ENCODE measurements at regions not wholly inside any gene's neighbourhood (a gene's known extent, or its start where the extent isn't known, plus 50 kb on each side); places are given as distances from the start of the nearest gene placed in this dataset.

GRCh38 chr7:70986297-70986696 is 145.6 kb upstream of the GALNT17 start:
- no peak for DNase-seq

GRCh38 chr7:70994176-70994575 is 137.8 kb upstream of the GALNT17 start:
- no peak for DNase-seq

DNA sequence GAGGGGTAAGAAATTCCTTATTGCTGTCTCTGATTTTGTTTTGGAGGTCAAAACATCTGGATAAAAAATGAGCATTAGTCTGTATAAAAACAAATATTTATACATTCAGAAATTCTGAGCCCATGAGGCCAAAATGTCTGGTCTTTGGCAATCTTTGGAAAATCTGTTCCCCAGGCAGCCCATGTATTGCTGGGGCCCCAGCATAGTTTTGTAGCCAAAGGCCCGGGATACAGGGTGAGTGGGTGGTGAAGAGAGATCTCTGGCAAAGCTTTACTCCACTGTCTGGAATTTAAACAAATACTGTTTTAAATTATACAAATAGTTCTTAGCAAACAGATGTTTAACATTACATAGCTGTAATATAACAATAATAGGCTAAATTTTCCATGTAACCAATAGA is 134.7 kb upstream of the GALNT17 start:
- no peak for DNase-seq

GRCh38 chr7:71005109-71005508 is 126.8 kb upstream of the GALNT17 start:
- DNase-seq: no peak

- DNase-seq: no peak
Observed at GRCh38 chr7:71009636-71010035, 122.3 kb upstream of the GALNT17 start.

GRCh38 chr7:71015252-71015900 is 116.6 kb upstream of the GALNT17 start:
- DNase-seq: no peak

DNA sequence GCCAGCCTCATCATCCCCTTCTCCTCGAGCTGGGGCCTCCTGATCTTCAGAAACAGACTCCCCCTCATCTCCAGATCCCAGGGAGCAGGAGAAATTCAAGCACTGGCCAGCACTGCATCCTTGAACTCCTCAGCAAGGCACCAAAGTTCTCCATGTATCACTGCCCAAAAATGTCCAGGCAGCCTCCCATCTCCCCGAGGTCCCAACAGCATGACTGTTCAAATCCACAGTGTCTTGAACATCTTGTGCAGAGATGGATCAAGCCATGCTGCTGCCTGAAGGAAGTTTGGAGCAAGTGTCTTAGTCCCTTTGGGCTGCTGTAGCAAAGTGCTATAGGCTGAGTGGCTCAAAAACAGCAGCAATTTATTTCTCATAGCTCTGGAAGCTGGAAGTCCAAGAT is 115.5 kb upstream of the GALNT17 start:
- no peak for DNase-seq

DNA sequence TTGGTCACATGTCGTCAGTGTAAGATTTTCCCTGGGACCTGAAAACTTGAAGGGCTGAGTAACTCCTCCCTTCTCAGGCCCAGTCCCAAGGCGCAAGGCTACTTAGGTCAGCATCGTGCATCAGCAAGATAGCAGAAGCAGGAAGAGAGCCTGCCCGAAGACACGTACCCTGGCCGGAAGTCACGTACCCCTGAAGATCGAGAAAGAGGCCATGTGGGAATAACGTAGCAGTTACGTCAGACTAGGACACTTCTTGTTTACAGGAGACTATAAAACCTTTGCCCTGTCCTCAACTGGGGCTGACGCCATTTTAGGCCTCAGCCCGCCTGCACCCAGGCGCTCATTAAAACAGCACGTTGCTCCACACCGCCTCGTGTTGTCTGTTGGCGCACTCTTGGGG is 114.3 kb upstream of the GALNT17 start:
- DNase-seq: no peak

- no peak for DNase-seq
Observed at GRCh38 chr7:71019706-71020105, 112.2 kb upstream of the GALNT17 start.

DNA sequence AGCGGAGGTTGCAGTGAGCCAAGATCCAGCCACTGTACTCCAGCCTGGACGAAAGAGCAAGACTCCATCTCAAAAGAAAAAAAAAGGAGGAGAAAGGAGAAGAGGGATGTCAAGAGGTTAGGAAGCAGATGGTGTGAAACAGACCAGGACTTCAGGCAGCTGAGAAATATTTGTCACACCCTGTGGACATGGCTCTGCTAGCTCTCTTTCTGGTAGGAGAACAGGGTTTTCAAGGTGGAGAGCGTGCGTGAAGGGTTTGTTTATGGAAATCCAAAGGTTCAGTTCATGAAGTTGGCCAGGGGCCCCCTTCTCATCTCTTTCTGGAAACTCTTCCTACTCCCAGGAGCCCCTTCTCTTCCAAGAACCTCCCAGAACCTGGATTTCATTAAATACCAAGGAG is 110.8 kb upstream of the GALNT17 start:
- DNase-seq: no peak

DNA sequence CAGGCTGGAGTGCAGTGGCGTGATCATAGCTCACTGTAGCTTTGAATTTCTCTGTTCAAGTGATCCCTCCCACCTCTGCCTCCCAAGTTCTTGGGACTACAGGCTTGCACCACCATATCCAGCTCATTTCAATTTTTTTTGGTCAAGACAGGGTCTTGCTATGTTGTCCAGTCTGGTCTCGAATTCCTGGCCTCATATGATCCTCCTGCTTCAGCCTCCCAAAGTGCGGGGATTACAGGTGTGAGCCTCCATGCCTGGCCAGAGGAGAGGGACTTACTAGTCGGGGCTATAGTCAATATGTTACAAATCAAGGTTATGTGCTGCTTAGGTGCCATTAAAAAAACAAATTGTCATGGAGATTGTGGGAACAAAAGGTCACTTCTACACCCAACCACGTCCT is 105.3 kb upstream of the GALNT17 start:
- no peak for DNase-seq

DNA sequence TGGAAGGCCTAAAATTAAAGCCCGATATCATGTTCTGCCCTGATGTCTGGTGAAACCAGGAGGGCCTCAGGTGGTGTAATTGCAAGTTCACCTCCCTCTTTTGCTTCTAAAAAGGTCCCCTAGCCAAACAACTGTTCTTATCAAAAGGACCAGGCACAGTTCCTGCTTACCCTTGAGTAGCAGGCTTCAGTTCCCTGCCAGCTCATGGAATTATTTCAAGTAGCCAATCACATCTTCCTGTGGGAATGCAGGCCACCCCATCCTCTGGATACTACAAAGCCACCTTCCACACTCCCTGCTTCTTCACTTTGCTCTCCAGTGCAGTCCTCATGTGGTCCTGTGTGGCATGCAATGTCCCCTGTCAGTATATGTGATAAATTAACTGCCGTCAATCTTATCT is 97.7 kb upstream of the GALNT17 start:
- DNase-seq: no peak

DNA sequence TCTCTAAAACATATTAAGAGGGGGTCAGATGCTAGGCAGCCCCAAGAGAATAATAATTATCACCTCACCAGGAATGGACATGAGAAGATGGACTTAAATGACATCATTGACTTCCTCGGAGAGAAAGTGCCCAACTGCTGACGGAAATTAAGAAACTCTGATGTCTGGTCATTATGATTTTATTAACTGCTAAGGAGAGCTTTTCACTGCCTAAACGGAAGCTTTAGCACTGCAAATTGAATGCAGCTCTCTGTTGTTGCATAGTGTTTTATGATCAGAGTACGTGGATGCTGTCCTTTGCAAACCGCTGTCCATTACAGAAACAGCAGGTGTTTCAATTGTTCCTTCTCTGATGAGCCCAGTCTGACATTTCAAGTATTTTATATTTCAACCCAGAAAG is 89.4 kb upstream of the GALNT17 start:
- no peak for DNase-seq

GRCh38 chr7:71050492-71050891 is 81.5 kb upstream of the GALNT17 start:
- no peak for DNase-seq

GRCh38 chr7:71055504-71055903 is 76.4 kb upstream of the GALNT17 start:
- no peak for DNase-seq

DNA sequence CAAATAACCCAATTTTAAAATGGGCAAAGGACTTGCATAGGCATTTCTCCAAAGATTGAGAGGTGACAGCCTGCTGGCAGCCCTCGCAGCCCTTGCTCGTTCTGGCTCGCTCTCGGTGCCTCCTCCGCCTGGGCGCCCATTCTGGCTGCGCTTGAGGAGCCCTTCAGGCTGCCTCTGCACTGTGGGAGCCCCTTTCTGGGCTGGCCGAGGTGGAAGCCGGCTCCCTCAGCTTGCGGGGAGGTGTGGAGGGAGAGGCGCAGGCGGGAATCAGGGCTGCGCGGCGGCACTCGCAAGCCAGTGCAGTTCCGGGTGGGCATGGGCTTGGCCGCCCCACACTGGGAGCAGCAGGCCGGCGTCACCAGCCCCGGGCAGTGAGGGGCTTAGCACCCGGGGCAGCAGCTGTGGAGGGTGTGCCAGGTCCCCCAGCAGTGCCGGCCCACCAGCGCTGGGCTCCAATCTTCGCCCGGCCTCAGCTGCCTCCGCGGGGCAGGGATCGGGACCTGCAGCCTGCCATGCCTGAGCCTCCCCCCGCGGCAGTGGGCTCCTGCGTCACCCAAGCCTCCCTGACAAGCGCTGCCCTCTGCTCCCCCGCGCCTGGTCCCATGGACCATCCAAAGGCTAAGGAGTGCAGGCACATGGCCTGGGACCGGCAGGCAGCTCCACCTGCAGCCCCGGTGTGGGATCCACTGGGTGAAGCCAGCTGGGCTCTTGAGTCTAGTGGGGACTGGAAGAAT is 54.0 kb upstream of the GALNT17 start:
- no peak for DNase-seq
